GM12865 (cell line): ENCODE measurements at regions not wholly inside any gene's neighbourhood (a gene's known extent, or its start where the extent isn't known, plus 50 kb on each side); places are given as distances from the start of the nearest gene placed in this dataset.

Source experiments
- DNase-seq: peaks from one replicate; pipeline ENCODE4 v3.0.0; 2010; ENCODE audit warnings: low read depth
- H3K4me3 ChIP-seq: 2 replicates; pipeline ENCODE4 v1.5.1; 2011; ENCODE audit warnings: mild to moderate bottlenecking, low read depth, low read length, control low read depth
- TF ChIP-seq, protein P1 (sequence below): IDR thresholded peaks from 2 replicates; pipeline ENCODE4 v1.5.1; 2011; ENCODE audit warnings: low read length, control low read depth, low read depth, inconsistent platforms; ENCODE audit not compliant: insufficient read depth; ENCODE audit errors: missing control alignments

DNA sequence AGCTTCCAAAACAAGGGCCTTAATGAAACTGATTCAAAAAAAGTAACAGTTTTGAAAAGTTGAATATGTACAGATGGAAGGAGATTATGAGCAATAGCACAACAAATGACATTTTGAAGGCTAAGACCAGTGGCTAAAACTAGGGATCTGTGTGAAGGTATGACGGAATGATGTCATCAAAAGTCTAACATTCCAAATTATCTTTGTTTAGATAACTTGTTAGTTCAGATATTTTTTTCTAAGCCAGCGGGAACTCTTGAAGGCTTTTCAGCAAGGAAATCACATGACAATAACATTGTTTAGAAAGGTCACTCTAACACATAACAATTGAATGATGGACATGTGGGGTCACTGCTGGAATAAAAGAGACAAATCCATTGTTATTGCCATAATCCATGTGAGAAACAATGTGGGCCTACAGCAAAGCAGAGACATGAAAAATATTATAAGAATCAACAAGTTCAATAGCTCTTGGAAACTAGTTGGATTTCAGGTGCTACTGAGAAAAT lies 260.5 kb downstream of the CASP12 start:
- H3K4me3 ChIP-seq: no peak overlapping the region
- no peak for DNase-seq
- TF ChIP-seq, protein P1, sequence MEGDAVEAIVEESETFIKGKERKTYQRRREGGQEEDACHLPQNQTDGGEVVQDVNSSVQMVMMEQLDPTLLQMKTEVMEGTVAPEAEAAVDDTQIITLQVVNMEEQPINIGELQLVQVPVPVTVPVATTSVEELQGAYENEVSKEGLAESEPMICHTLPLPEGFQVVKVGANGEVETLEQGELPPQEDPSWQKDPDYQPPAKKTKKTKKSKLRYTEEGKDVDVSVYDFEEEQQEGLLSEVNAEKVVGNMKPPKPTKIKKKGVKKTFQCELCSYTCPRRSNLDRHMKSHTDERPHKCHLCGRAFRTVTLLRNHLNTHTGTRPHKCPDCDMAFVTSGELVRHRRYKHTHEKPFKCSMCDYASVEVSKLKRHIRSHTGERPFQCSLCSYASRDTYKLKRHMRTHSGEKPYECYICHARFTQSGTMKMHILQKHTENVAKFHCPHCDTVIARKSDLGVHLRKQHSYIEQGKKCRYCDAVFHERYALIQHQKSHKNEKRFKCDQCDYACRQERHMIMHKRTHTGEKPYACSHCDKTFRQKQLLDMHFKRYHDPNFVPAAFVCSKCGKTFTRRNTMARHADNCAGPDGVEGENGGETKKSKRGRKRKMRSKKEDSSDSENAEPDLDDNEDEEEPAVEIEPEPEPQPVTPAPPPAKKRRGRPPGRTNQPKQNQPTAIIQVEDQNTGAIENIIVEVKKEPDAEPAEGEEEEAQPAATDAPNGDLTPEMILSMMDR: no peak

DNA sequence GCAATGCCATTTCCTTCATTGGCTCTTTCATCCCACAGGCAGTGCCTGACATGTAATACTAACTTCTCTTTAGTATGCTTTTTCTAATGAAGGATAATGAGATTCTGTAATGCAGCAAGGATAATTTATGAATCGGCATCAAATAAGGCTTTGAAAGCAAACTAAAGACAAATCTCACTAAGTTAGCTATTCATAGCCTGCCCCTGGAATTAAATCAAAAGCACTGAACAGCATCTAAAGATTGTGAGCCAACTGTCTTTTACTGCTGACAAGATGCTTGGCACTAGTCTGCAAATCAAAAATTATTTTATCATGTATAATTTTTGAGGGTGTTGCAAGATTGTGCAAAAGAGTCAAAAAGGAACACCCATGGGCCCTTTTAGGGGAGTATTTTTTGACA lies 265.0 kb downstream of the CASP12 start:
- no peak overlapping the region for H3K4me3 ChIP-seq
- TF ChIP-seq, protein P1: no peak
- DNase-seq: no peak

DNA sequence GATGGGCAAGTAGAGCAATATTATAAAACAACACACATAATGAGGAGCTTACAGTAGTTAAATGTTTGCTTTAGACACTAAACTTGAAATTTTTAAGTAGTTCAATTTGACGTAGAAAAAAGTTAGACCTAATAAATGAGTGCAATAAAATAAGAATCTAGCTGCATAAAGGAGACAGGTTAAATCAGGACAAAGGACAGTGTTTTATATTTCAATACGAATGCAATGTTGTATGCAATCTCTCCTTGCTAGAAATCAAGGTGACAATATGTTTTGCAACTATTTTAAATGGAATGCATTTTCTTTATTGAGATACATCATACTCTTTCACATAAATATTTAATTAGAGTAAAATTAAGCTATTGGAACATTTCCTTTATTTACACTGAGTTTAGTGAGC lies 267.9 kb downstream of the CASP12 start:
- H3K4me3 ChIP-seq: no peak overlapping the region
- TF ChIP-seq, protein P1: no peak
- DNase-seq: no peak

DNA sequence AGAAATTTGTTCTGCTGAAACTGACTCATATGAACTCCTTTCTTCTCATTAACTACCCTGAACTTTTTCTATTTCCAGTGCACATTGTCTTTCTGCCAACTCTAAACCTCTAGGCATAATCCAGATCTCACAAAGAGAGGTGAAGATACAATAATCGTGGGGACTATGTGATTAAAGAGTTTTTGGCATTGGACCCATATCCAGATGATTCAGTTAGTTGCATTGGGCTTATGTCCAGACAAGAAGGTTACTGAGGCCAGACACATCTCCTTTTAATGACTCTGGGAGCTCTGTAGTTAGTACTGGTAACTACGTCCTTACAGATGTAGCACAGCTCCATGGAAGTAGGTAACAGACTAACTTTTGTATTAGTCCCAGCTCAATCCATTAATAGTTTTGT lies 273.0 kb downstream of the CASP12 start:
- no peak for DNase-seq
- TF ChIP-seq, protein P1: no peak
- no peak overlapping the region for H3K4me3 ChIP-seq

DNA sequence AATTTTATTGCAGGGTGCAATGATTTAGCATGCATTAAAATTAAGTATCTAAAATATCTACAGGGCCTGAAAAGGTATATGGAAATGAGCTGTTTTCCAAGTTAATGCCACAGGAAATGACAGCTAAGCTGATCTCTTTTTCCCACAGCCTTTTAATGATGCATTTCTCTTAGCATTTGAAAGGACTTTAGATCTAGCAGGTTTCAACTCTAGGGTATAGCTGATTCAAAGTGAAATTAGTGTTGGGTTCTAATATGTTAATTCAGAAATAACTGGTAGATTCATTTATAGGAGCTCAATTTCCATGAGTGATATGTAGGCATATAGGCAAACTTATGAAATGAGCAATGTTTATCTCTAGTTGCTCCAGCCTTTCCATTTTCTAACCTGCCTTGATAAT lies 274.2 kb downstream of the CASP12 start:
- no peak overlapping the region for H3K4me3 ChIP-seq
- no peak for DNase-seq
- TF ChIP-seq, protein P1: no peak

DNA sequence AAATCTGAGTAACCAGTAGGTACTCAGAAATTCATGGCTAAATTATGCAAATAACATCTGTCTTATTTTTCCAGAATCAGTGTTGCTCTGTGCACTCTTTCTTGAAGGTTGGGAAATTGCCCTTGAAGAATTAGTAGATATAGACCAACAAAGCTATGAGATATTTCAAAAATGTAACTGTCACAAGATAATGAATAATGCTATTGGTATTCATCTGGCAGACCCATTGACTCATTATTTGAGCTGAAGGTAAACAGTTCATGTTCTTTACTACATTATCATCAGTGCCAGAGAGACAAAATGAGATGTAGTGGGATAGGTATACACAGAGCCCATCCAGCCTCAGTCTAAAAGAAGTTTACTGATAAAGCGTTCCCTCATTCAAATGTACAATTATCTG lies 274.7 kb downstream of the CASP12 start:
- no peak for DNase-seq
- TF ChIP-seq, protein P1: no peak
- H3K4me3 ChIP-seq: no peak overlapping the region

DNA sequence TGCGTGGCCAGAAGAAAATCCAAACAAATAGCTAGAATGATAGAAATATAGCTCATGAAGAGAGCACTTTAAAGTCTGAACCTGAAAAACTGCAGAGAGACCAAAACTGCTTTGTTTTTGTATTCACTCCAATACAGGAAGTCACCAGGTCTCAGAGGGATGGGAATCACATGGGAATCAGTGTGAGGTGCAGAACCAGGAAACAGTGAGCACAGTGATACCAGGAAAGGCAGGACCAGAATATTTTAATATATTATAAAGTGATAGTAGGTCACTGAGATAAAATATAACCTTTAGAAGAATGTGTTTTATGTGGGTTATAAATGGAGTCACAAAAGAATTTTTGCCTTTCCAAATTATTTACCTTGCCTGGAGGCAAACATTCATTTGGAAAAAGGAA lies 277.3 kb downstream of the CASP12 start:
- TF ChIP-seq, protein P1: no peak
- DNase-seq: no peak
- H3K4me3 ChIP-seq: no peak overlapping the region
